Mucosa of rectum (tissue), 2 donors: ENCODE measurements at regions not wholly inside any gene's neighbourhood (a gene's known extent, or its start where the extent isn't known, plus 50 kb on each side); places are given as distances from the start of the nearest gene placed in this dataset.
"Not testable (repeated sequence)": the region's sequence is repeated elsewhere in the genome, so short reads cannot be mapped to it uniquely, and the experiment has no call there.

Source experiments
- H3K27ac ChIP-seq, 2 donors: one replicate each; pipeline ENCODE4 v1.7.0; 2013; ENCODE audit warnings: inconsistent platforms in 2 of 2, low read depth in 2 of 2, low read length in 2 of 2
- H3K27me3 ChIP-seq, 2 donors: one replicate each; pipeline ENCODE4 v1.7.0; 2013; ENCODE audit warnings: low read length in 2 of 2; ENCODE audit not compliant: control insufficient read depth in 2 of 2, insufficient read depth in 2 of 2
- H3K36me3 ChIP-seq, 2 donors: one replicate each; pipeline ENCODE4 v1.7.0; 2013; ENCODE audit warnings: low read length in 2 of 2; ENCODE audit not compliant: control insufficient read depth in 2 of 2, insufficient read depth in 2 of 2
- H3K4me1 ChIP-seq, 2 donors: one replicate each; pipeline ENCODE4 v1.7.0; 2013; ENCODE audit warnings: low read length in 2 of 2, mild to moderate bottlenecking in 1 of 2; ENCODE audit not compliant: control insufficient read depth in 2 of 2, insufficient read depth in 2 of 2
- H3K4me3 ChIP-seq, 2 donors: one replicate each; pipeline ENCODE4 v1.7.0; 2013; ENCODE audit warnings: low read length in 2 of 2
- H3K9ac ChIP-seq, 2 donors: one replicate each; pipeline ENCODE4 v1.7.0; 2013; ENCODE audit warnings: low read length in 2 of 2, low read depth in 1 of 2, mild to moderate bottlenecking in 1 of 2
- H3K9me3 ChIP-seq, 2 donors: one replicate each; pipeline ENCODE4 v1.7.0; 2013; ENCODE audit warnings: low read length in 2 of 2; ENCODE audit not compliant: control insufficient read depth in 2 of 2
- donor health status: healthy.
- donor health status: Normal muscosa, but diverticular disease.

DNA sequence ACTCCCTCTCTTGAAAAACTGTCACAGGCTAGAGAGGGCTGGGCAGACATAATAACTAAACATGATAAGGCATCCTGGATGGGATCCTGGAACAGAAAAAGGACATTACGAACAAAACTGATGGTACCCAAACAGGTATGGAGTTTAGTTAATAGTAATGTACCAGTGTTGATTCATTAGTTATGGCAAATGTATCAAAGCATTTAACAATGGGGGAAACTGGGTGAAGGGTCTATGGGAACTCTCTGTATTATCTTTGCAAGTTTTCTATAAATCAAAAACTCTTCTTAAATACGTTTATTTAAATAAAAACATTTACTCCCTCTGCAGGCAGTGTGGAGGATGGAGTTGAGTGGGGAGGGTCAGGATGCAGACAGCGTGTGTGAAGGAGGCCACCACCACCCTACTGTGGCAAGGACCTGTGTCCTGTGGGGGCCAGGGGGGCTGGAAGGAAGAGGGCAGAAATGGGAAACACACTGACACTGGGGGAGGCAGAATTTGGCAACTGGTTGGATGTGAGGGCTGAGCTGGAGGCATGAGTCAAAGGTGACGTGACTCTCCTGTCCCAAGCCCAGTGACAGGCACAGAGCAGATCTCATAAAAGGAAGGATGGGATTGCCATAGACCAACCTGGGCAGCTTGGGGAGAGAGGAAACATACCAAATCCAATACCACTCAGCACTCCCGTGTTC is 59.6 kb upstream of the ITGA11 start:
- Histone ChIP-seq H3K27ac (no peak overlapping the region), H3K4me3 (no peak overlapping the region), H3K36me3 (no peaks in the 10 kb centered on the region), H3K9ac (no peak overlapping the region), H3K9me3 (no peaks in the 10 kb centered on the region), H3K27me3 (peaks cover 0 to 5% of the 10 kb centered on the region in 2 donors), H3K4me1 (no peaks in the 10 kb centered on the region)

DNA sequence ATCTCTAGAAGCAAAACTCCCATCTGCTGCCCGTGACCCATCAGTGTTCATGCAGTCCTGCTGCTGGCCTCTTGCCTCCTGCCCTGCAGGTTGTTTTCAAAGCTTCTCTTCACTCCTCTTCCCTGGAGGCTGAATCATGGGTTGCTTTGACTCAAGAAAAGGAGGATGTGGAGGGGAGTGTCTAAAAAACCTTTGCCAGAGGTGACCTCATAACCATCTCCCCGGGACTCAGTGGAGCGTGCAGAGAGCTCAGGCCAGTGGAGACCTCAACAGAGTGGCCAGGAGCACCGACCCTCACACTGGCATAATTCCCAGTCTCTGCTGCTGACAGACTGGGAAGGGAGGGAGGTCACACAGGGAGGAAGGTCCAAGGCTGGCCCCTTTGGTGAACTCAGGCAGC is 60.9 kb upstream of the ITGA11 start:
- Histone ChIP-seq H3K9me3 (no peaks in the 10 kb centered on the region), H3K27ac (no peak overlapping the region), H3K4me3 (no peak overlapping the region), H3K4me1 (no peaks in the 10 kb centered on the region), H3K36me3 (no peaks in the 10 kb centered on the region), H3K27me3 (peaks cover 0 to 2% of the 10 kb centered on the region in 2 donors), H3K9ac (no peak overlapping the region)

DNA sequence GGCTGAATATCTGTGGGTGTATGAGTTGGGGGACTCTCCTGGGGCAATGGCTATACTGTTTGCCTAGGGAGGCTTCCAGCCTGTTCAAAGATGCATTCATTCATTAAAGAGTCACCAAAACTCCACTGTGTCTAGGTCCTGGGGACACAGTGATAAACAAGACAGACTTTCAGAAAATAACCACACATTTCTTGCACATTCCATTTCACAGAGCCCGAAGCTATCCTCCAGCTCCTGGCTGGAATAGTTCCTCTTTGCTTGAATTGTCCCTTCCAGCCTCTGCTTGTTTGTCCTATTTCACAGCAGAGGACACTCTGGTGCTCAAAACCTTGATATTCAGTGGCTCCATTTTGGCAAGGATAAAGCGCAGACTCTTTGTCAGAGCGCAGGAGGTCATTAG is 61.7 kb upstream of the ITGA11 start:
- Histone ChIP-seq H3K27ac (no peak overlapping the region), H3K9me3 (no peaks in the 10 kb centered on the region)

DNA sequence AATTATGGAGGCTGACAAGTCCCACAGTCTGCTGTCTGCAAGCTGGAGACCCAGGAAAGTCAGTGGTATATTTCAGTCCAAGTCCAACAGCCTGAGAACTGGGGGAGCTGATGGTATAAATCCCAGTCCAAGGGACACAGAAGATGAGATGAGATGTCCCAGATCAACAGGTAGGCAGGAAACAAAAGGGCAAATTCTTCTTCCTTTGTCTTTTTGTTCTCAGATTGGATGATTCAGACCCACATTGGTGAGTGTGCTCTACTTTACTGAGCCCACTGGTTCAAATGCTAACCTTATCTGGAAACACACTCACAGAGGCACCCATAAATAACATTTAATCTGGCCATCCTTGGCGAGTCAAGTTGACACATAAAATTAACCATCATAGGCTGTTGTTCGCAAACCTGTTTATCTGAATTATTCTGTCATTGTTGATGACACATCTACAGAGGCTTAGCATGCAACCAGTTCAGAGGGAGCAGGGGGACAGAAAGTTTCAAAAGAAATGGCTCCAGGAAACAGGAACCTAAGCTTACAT is 62.7 kb upstream of the ITGA11 start:
- H3K27ac ChIP-seq: no peak overlapping the region
- no peaks in the 10 kb centered on the region for H3K4me1 ChIP-seq
- H3K9ac ChIP-seq: no peak overlapping the region
- no peaks in the 10 kb centered on the region for H3K9me3 ChIP-seq
- H3K36me3 ChIP-seq: no peaks in the 10 kb centered on the region
- H3K4me3 ChIP-seq: no peak overlapping the region
- H3K27me3 ChIP-seq: peaks cover 0 to 2% of the 10 kb centered on the region in 2 donors

More for the DNA sequence above, 61.7 kb upstream of the ITGA11 start:
- Histone ChIP-seq H3K9ac (no peak overlapping the region), H3K27me3 (peaks cover 0 to 2% of the 10 kb centered on the region in 2 donors), H3K36me3 (no peaks in the 10 kb centered on the region), H3K4me1 (no peaks in the 10 kb centered on the region), H3K4me3 (no peak overlapping the region)

DNA sequence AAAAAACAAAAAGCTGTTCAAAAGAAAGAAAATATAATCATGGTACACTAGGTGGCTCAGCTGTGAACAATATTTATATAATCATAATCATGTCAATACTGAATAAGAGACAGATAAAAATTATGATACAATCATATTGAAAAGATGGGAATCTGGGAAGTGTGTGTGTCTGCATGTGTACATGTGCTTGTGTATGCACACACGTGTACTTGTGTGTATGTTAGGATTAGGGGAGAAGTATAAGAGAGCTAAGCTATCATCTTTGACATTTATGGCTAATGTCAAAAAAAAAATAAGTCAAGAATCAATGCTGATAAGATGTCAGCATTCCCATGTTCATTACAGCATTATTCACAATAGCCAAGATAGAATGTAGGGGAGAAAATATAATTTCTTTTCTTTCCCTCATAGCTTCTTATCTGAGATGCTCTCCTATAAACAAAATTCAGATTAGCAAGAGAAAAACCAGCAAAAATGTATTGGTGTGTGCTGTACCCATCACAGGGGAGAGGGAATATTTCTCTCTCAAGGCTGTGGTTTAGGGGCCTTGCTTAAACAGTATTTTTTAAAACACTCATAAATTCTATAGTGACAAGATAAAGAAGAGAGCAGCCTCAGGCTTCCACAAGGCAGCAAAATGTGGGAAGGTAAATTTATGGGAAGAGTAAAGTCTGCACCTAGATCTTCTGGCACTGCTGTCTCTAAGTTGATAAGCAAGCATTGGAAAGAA is 63.4 kb upstream of the ITGA11 start:
- Histone ChIP-seq H3K9me3 (no peaks in the 10 kb centered on the region), H3K4me3 (no peak overlapping the region), H3K4me1 (no peaks in the 10 kb centered on the region), H3K9ac (no peak overlapping the region), H3K36me3 (no peaks in the 10 kb centered on the region), H3K27ac (no peak overlapping the region), H3K27me3 (peaks cover 0 to 2% of the 10 kb centered on the region in 2 donors)

DNA sequence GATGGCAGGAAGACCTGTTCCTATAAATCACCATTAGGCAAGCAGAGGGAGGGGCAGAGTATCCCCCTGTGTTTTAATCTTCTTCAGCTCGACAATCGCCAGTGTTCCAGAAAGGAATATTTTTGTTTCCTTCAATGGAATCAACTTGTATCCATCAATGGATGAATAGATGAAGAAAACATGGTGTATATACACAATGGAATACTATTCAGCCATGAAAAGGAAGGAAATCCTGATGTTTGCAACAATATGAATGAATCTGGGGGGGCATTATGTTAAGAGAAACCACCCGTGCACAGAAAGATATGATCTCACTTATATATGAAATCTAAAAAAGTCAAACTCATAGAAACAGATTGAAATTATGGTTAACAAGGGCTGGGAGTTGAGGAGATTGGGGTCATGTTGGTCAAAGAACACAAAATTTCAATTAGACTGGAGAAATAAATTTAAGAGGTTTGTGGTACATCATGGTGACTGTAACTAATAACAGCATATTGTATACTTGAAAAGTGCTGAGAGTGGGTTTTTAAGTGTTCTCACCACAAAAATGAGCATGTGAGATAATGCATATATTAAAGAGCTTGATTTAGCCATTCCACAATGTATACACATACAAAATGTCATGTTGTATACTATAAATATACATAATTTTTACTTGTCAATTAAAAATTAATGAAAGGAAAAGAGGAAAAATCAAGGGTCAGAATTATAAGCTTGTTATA is 64.2 kb upstream of the ITGA11 start:
- no peaks in the 10 kb centered on the region for H3K9me3 ChIP-seq
- no peaks in the 10 kb centered on the region for H3K4me1 ChIP-seq
- H3K36me3 ChIP-seq: no peaks in the 10 kb centered on the region
- H3K27ac ChIP-seq: no peak overlapping the region
- no peak overlapping the region for H3K9ac ChIP-seq
- H3K27me3 ChIP-seq: peaks cover 0 to 2% of the 10 kb centered on the region in 2 donors
- H3K4me3 ChIP-seq: no peak overlapping the region

DNA sequence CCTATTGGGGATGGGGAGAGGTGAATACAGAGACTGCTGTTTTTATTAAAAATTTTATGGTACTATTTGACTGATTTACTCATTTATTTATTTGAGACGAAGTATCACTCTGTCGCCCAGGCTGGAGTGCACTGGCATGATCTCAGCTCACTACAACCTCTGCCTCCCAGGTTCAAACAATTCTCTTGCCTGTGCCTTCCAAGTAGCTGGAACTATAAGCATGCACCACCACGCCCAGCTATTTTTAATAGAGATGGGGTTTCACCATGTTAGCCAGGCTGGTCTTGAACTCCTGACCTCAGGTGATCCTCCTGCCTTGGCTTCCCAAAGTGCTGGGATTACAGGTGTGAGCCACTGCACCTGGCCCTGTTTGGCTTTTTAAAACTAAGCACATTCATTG is 64.8 kb upstream of the ITGA11 start:
- H3K9me3 ChIP-seq, H3K27me3 ChIP-seq, H3K27ac ChIP-seq, H3K4me3 ChIP-seq, H3K9ac ChIP-seq, H3K4me1 ChIP-seq, H3K36me3 ChIP-seq: not testable (repeated sequence)

DNA sequence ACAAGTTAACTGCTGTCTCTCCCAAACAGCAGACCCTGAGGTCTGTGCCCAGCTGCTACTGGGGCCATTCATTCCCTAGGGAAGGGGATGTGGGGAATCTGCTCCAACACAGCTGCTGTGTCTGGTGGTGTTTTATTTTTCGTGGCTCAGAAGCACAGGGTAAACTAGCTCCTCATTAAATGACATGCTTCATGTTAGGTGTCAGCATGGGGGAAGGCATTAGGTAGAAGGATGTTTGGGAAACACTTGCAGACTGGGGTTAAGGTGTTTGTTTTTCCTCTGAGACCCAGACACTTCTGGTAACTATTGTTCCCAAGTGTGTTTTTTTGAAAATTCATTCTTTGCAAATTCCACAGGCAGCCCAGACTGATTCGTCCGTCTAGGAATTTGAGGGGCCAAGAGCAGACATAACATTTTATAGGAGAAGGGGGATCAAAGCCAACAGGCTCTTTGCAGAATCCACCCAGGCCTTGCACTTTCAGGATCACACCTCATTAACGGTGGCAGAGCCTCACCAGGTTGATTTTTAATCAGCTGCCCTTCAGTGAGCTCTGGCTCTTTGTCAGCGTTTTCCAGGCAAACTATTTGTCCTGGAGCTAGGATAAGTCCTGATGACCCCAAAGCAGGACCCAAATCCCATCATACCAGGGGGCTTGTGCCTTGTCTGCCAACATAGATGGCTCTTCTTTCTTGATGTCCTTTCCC is 65.4 kb upstream of the ITGA11 start:
- H3K9ac ChIP-seq: no peak overlapping the region
- H3K27ac ChIP-seq: no peak overlapping the region
- no peaks in the 10 kb centered on the region for H3K9me3 ChIP-seq
- peaks cover 0 to 2% of the 10 kb centered on the region in 2 donors for H3K27me3 ChIP-seq
- H3K4me3 ChIP-seq: no peak overlapping the region
- H3K36me3 ChIP-seq: no peaks in the 10 kb centered on the region
- H3K4me1 ChIP-seq: no peaks in the 10 kb centered on the region

DNA sequence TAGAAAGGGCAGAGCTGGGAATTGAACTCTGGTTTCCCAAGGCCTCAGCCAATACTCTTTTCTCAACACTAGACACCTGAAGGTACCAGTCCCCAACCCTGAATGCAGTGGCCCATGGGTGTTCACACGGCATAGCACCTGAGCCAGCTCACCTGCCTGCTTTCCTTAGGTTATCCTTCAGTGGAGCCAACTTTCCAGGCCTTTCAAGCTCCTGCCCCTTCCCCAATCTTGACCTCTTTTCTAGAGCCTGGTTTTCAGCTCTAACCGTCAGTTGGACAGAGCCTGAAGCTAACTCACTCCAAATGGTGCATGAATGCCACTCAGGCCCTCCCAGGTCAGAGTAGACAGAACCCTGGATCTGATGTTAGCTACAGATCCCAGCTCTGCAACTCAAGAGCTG is 66.1 kb upstream of the ITGA11 start:
- peaks cover 0 to 2% of the 10 kb centered on the region in 2 donors for H3K27me3 ChIP-seq
- no peak overlapping the region for H3K4me3 ChIP-seq
- no peak overlapping the region for H3K27ac ChIP-seq
- no peak overlapping the region for H3K9ac ChIP-seq
- H3K9me3 ChIP-seq: no peaks in the 10 kb centered on the region
- H3K36me3 ChIP-seq: no peaks in the 10 kb centered on the region
- no peaks in the 10 kb centered on the region for H3K4me1 ChIP-seq
